HEK293 (cell line): ENCODE measurements at regions not wholly inside any gene's neighbourhood (a gene's known extent, or its start where the extent isn't known, plus 50 kb on each side); places are given as distances from the start of the nearest gene placed in this dataset.

ENCODE experiments used
- CTCF ChIA-PET: fragments of 350-600 bp; formaldehyde crosslinking; extraction: SDS; loops from one replicate; lab custom pipeline; 2021; ENCODE audit warnings: antibody characterized with exemption; lab: Yijun Ruan, JAX
- POLR2A ChIA-PET: fragments of 300-600 bp; formaldehyde crosslinking; extraction: SDS; loops from one replicate; lab custom pipeline; 2020; ENCODE audit warnings: antibody characterized with exemption, inconsistent platforms; lab: Yijun Ruan, JAX
- H3K27ac ChIP-seq: fragments of 200-500 bp; sonication (Bioruptor generic); 2 replicates; pipeline ENCODE4 v1.5.1; 2014; ENCODE audit warnings: low read depth, low read length, control low read depth, inconsistent platforms; ENCODE audit errors: extremely low read depth
- H3K36me3 ChIP-seq, 2 experiments: fragments of 200-500 bp in 1 of 2; sonication (Bioruptor generic) in 1 of 2; 1 replicate in 1 of 2; 2 replicates in 1 of 2; pipeline ENCODE4 v1.5.1; 2014 to 2017; ENCODE audit warnings: inconsistent platforms in 2 of 2, low read length in 2 of 2; ENCODE audit not compliant: control insufficient read depth in 2 of 2, insufficient read depth in 1 of 2
- H3K4me1 ChIP-seq: fragments of 200-500 bp; sonication (Bioruptor generic); 2 replicates; pipeline ENCODE4 v1.5.1; 2014; ENCODE audit warnings: mild to moderate bottlenecking, low read length, inconsistent platforms; ENCODE audit not compliant: control insufficient read depth, insufficient read depth
- H3K4me3 ChIP-seq: 2 replicates; pipeline ENCODE4 v1.5.1; 2011; ENCODE audit warnings: low read depth, mild to moderate bottlenecking, control low read depth, low read length, moderate library complexity
- H3K9me3 ChIP-seq: fragments of 200-500 bp; sonication (Bioruptor generic); 2 replicates; pipeline ENCODE4 v1.5.1; 2014; ENCODE audit warnings: low read depth, low read length, inconsistent platforms; ENCODE audit not compliant: control insufficient read depth, insufficient read depth
- GFI1B ChIP-seq: fragments of 450-650 bp; formaldehyde crosslinking; IDR thresholded peaks from 2 replicates; pipeline ENCODE4 v1.5.1; 2016; ENCODE audit warnings: missing biosample characterization, missing genetic modification characterization
- GLIS2 ChIP-seq: fragments of 450-650 bp; formaldehyde crosslinking; IDR thresholded peaks from 2 replicates; pipeline ENCODE4 v1.5.1; 2016; ENCODE audit warnings: missing biosample characterization, missing genetic modification characterization
- HOXD13 ChIP-seq: sonication (generic); formaldehyde crosslinking; IDR thresholded peaks from 2 replicates; pipeline ENCODE4 v1.8.0; 2022; ENCODE audit warnings: missing genetic modification reagents, borderline replicate concordance
- INSM2 ChIP-seq: fragments of 450-650 bp; formaldehyde crosslinking; IDR thresholded peaks from 2 replicates; pipeline ENCODE4 v1.5.1; 2016; ENCODE audit warnings: missing biosample characterization, missing genetic modification characterization
- KLF10 ChIP-seq: fragments of 450-650 bp; IDR thresholded peaks from 2 replicates; pipeline ENCODE4 v1.5.1; 2018; ENCODE audit warnings: missing biosample characterization, mild to moderate bottlenecking, missing genetic modification characterization
- MEIS1 ChIP-seq: sonication (generic); formaldehyde crosslinking; IDR thresholded peaks from 2 replicates; pipeline ENCODE4 v1.8.1; 2022; ENCODE audit warnings: missing genetic modification reagents, mild to moderate bottlenecking, borderline replicate concordance
- PRDM6 ChIP-seq: fragments of 450-650 bp; formaldehyde crosslinking; IDR thresholded peaks from 2 replicates; pipeline ENCODE4 v1.5.1; 2017; ENCODE audit warnings: missing biosample characterization, missing genetic modification characterization
- YY1 ChIP-seq: fragments of 450-650 bp; formaldehyde crosslinking; IDR thresholded peaks from 2 replicates; pipeline ENCODE4 v1.5.1; 2018; ENCODE audit warnings: missing biosample characterization, missing genetic modification characterization
- ZNF155 ChIP-seq: fragments of 450-650 bp; formaldehyde crosslinking; IDR thresholded peaks from 2 replicates; pipeline ENCODE4 v1.5.1; 2016; ENCODE audit warnings: missing biosample characterization, missing genetic modification characterization
- ZNF24 ChIP-seq: fragments of 450-650 bp; formaldehyde crosslinking; IDR thresholded peaks from 2 replicates; pipeline ENCODE4 v1.5.1; 2016; ENCODE audit warnings: missing biosample characterization, missing genetic modification characterization
- ZNF302 ChIP-seq: fragments of 450-650 bp; formaldehyde crosslinking; IDR thresholded peaks from 2 replicates; pipeline ENCODE4 v1.5.1; 2016; ENCODE audit warnings: missing biosample characterization, missing genetic modification characterization, low read depth
- ZNF335 ChIP-seq: fragments of 450-650 bp; formaldehyde crosslinking; conservative IDR thresholded peaks from 2 replicates; pipeline ENCODE4 v1.5.1; 2016; ENCODE audit warnings: missing biosample characterization, missing genetic modification characterization
- ZNF341 ChIP-seq: fragments of 450-650 bp; formaldehyde crosslinking; IDR thresholded peaks from 2 replicates; pipeline ENCODE4; 2016; ENCODE audit warnings: low read depth, missing biosample characterization, missing genetic modification characterization
- ZNF394 ChIP-seq: fragments of 450-650 bp; formaldehyde crosslinking; IDR thresholded peaks from 2 replicates; pipeline ENCODE4 v1.5.1; 2016; ENCODE audit warnings: missing biosample characterization, missing genetic modification characterization, mild to moderate bottlenecking, moderate library complexity, borderline replicate concordance
- ZNF426 ChIP-seq: fragments of 450-650 bp; formaldehyde crosslinking; IDR thresholded peaks from 2 replicates; pipeline ENCODE4 v1.5.1; 2017; ENCODE audit warnings: missing biosample characterization, missing genetic modification characterization, mild to moderate bottlenecking, inconsistent platforms, moderate library complexity
- ZNF513 ChIP-seq: fragments of 450-650 bp; IDR thresholded peaks from 2 replicates; pipeline ENCODE4 v1.5.1; 2018; ENCODE audit warnings: missing biosample characterization, missing genetic modification characterization
- ZNF558 ChIP-seq: fragments of 450-650 bp; formaldehyde crosslinking; IDR thresholded peaks from 2 replicates; pipeline ENCODE4 v1.5.1; 2016; ENCODE audit warnings: missing biosample characterization, missing genetic modification characterization
- ZNF76 ChIP-seq: fragments of 450-650 bp; formaldehyde crosslinking; IDR thresholded peaks from 2 replicates; pipeline ENCODE4; 2016; ENCODE audit warnings: low read depth, missing biosample characterization, missing genetic modification characterization, borderline replicate concordance
- ZNF777 ChIP-seq: fragments of 450-650 bp; formaldehyde crosslinking; IDR thresholded peaks from 2 replicates; pipeline ENCODE4 v1.5.1; 2017; ENCODE audit warnings: missing biosample characterization, missing genetic modification characterization, borderline replicate concordance
- TF ChIP-seq, protein P1 (sequence below): fragments of 450-650 bp; formaldehyde crosslinking; IDR thresholded peaks from 2 replicates; pipeline ENCODE4 v1.5.1; 2016; ENCODE audit warnings: missing biosample characterization, missing genetic modification characterization
- TF ChIP-seq, protein P2 (sequence below): fragments of 450-650 bp; formaldehyde crosslinking; IDR thresholded peaks from 2 replicates; pipeline ENCODE4 v1.5.1; 2016; ENCODE audit warnings: missing biosample characterization, missing genetic modification characterization
- TF ChIP-seq, protein P3 (sequence below): fragments of 450-650 bp; formaldehyde crosslinking; IDR thresholded peaks from 2 replicates; pipeline ENCODE4 v1.5.1; 2016; ENCODE audit warnings: missing biosample characterization, missing genetic modification characterization

DNA sequence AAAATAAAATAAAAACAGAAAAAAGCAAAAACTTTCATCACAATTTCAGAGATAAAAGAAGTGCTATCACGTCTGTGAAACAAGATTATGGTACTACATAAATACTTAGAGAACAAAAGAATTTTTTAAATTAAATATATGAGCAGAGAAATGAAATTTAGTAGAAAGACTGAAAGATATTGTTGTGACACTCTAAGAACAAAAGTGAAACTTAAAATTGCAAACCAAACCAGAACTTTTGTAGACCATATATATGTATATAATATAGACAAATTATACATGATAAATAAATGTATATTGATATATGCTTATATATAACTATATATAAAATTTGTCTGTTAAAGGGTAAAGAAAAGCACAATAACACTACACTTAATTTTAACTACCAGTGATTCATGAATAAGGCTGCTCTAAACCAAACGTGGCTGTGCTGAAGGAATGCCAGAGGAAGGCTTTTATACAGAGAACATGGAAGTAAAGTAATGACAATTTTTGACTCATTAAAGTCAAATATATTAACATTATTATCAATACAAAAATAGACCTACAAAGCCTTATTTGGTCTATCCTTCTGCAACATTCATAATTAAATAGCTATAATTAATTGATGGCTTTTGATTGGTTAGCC lies 1516.7 kb upstream of the PCDH20 start (continued):
- TF ChIP-seq ZNF426 (no peak), ZNF341 (tag by site-specific recombination) (no peak), MEIS1 (CRISPR knock-in tag) (no peak), PRDM6 (tag by site-specific recombination) (no peak), ZNF302 (tag by site-specific recombination) (no peak), ZNF513 (no peak), HOXD13 (no peak), ZNF335 (no peak), ZNF76 (tag by site-specific recombination) (no peak)

DNA sequence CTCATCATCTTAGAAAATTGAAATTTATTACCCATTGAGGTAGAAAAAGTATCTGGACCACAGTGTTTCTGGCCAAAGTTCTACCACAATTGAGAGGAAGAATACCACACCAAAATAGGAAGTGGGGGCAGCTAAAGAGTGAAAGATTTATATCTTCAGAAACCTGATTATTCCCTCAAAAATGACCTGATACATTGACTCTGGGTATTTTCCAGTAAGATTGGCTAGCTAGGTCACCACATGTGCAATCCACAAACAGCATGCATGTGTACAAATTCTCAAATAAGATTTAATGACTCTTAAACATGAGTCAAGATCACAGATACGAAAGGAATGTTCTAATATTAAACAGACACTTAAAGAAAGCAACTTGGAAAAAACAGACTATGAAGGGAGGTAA lies 1516.2 kb upstream of the PCDH20 start:
- Histone ChIP-seq H3K4me1 (no peaks in the 10 kb centered on the region), H3K36me3 (no peaks in the 10 kb centered on the region), H3K9me3 (no peaks in the 10 kb centered on the region), H3K27ac (no peak overlapping the region), H3K4me3 (no peak overlapping the region)
- ChIA-PET POLR2A (no interaction called here), CTCF (no interaction called here)
- no peak for TF ChIP-seq ZNF558 (tag by site-specific recombination)

GRCh38 chr13:62924395-62924794 lies 1508.7 kb upstream of the PCDH20 start:
- ChIA-PET CTCF (no interaction called here), POLR2A (no interaction called here)
- no peaks in the 10 kb centered on the region for H3K36me3 ChIP-seq
- H3K4me1 ChIP-seq: no peaks in the 10 kb centered on the region
- no peaks in the 10 kb centered on the region for H3K9me3 ChIP-seq
- H3K4me3 ChIP-seq: no peak overlapping the region
- no peak for TF ChIP-seq GLIS2 (tag by site-specific recombination)
- TF ChIP-seq, protein P1, sequence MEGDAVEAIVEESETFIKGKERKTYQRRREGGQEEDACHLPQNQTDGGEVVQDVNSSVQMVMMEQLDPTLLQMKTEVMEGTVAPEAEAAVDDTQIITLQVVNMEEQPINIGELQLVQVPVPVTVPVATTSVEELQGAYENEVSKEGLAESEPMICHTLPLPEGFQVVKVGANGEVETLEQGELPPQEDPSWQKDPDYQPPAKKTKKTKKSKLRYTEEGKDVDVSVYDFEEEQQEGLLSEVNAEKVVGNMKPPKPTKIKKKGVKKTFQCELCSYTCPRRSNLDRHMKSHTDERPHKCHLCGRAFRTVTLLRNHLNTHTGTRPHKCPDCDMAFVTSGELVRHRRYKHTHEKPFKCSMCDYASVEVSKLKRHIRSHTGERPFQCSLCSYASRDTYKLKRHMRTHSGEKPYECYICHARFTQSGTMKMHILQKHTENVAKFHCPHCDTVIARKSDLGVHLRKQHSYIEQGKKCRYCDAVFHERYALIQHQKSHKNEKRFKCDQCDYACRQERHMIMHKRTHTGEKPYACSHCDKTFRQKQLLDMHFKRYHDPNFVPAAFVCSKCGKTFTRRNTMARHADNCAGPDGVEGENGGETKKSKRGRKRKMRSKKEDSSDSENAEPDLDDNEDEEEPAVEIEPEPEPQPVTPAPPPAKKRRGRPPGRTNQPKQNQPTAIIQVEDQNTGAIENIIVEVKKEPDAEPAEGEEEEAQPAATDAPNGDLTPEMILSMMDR (tag by site-specific recombination): no peak
- no peak for TF ChIP-seq GFI1B (tag by site-specific recombination)
- TF ChIP-seq ZNF155 (tag by site-specific recombination): no peak
- TF ChIP-seq ZNF394 (tag by site-specific recombination): no peak
- TF ChIP-seq, protein P2, sequence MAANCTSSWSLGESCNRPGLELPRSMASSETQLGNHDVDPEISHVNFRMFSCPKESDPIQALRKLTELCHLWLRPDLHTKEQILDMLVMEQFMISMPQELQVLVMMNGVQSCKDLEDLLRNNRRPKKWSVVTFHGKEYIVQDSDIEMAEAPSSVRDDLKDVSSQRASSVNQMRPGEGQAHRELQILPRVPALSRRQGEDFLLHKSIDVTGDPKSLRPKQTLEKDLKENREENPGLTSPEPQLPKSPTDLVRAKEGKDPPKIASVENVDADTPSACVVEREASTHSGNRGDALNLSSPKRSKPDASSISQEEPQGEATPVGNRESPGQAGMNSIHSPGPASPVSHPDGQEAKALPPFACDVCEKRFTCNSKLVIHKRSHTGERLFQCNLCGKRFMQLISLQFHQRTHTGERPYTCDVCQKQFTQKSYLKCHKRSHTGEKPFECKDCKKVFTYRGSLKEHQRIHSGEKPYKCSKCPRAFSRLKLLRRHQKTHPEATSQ: no peak
- TF ChIP-seq, protein P3, sequence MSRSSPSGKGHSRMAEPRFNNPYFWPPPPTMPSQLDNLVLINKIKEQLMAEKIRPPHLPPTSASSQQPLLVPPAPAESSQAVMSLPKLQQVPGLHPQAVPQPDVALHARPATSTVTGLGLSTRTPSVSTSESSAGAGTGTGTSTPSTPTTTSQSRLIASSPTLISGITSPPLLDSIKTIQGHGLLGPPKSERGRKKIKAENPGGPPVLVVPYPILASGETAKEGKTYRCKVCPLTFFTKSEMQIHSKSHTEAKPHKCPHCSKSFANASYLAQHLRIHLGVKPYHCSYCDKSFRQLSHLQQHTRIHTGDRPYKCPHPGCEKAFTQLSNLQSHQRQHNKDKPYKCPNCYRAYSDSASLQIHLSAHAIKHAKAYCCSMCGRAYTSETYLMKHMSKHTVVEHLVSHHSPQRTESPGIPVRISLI: no peak
- no peak for TF ChIP-seq KLF10 (tag by site-specific recombination)
- TF ChIP-seq INSM2 (tag by site-specific recombination): no peak
- TF ChIP-seq ZNF777 (tag by site-specific recombination): no peak
- TF ChIP-seq ZNF24 (tag by site-specific recombination): no peak
- no peak for TF ChIP-seq YY1 (tag by site-specific recombination)
- H3K27ac ChIP-seq: no peak overlapping the region
